Erythroblast (primary cell): ENCODE measurements at regions not wholly inside any gene's neighbourhood (a gene's known extent, or its start where the extent isn't known, plus 50 kb on each side); places are given as distances from the start of the nearest gene placed in this dataset.

Experiments used
- GATA1 ChIP-seq: IDR thresholded peaks from 2 replicates; pipeline ENCODE4 v1.6.1; 2011; ENCODE audit warnings: low read depth, mild to moderate bottlenecking, control low read depth, low read length, moderate library complexity
- POLR2A ChIP-seq: IDR thresholded peaks from 2 replicates; pipeline ENCODE4 v1.6.1; 2011; ENCODE audit warnings: mild to moderate bottlenecking, low read length

- no peak for TF ChIP-seq POLR2A
- no peak for TF ChIP-seq GATA1
Observed at GRCh38 chr18:2485983-2486382, 85.3 kb downstream of the METTL4 start.
